Fibroblast of lung (primary cell): ENCODE measurements at regions not wholly inside any gene's neighbourhood (a gene's known extent, or its start where the extent isn't known, plus 50 kb on each side); places are given as distances from the start of the nearest gene placed in this dataset.

Experiments
- CTCF ChIP-seq, 2 donors: IDR thresholded peaks in 1 of 2; conservative IDR thresholded peaks in 1 of 2; 1 replicate in 1 of 2; 2 replicates in 1 of 2; pipeline ENCODE4 v1.5.1; 2011 to 2012; ENCODE audit warnings: low read length in 2 of 2, control low read depth in 1 of 2, inconsistent platforms in 1 of 2, low read depth in 1 of 2, mild to moderate bottlenecking in 1 of 2
- EZH2 ChIP-seq: IDR thresholded peaks from 2 replicates; pipeline ENCODE4 v1.5.1; 2012; ENCODE audit warnings: low read length, control low read depth, mild to moderate bottlenecking; ENCODE audit errors: missing control alignments

- TF ChIP-seq CTCF (conservative IDR thresholded peaks at IDR 0.05 in 1 of 2, IDR thresholded peaks at IDR 0.05 in 1 of 2; ENCODE audit: low read depth in 1 of 2, low read length in 2 of 2) (no peak), EZH2 (no peak)
Observed at GRCh38 chr6:163731215-163732013, 316.9 kb downstream of the QKI start.
